GM23248 (cell line): ENCODE measurements at regions not wholly inside any gene's neighbourhood (a gene's known extent, or its start where the extent isn't known, plus 50 kb on each side); places are given as distances from the start of the nearest gene placed in this dataset.
"Not testable (repeated sequence)": the region's sequence is repeated elsewhere in the genome, so short reads cannot be mapped to it uniquely, and the experiment has no call there.

Source experiments
- DNase-seq: peaks from one replicate; pipeline ENCODE4 v3.0.0-alpha.2; 2015
- H2AFZ ChIP-seq: fragments of 200-600 bp; sonication (generic); 2 replicates; pipeline ENCODE4 v1.6.1; 2016; ENCODE audit warnings: antibody characterized with exemption
- H3F3A ChIP-seq: fragments of 200-600 bp; sonication (generic); 2 replicates; pipeline ENCODE4 v1.6.1; 2016; ENCODE audit warnings: mild to moderate bottlenecking, antibody characterized with exemption, mixed run types; ENCODE audit not compliant: insufficient read depth
- H3K27ac ChIP-seq: fragments of 200-600 bp; sonication (generic); 2 replicates; pipeline ENCODE4 v1.5.1; 2016; ENCODE audit warnings: mild to moderate bottlenecking
- H3K27me3 ChIP-seq: fragments of 200-600 bp; sonication (generic); replicated peaks from 2 replicates; pipeline ENCODE4 v1.6.1; 2016; ENCODE audit warnings: mild to moderate bottlenecking; ENCODE audit not compliant: insufficient read depth
- H3K36me3 ChIP-seq: fragments of 200-600 bp; sonication (generic); 2 replicates; pipeline ENCODE4 v1.6.1; 2016; ENCODE audit warnings: low read depth, mild to moderate bottlenecking
- H3K4me1 ChIP-seq: fragments of 200-600 bp; sonication (generic); 2 replicates; pipeline ENCODE4 v1.6.1; 2016; ENCODE audit warnings: mild to moderate bottlenecking; ENCODE audit not compliant: insufficient read depth
- H3K4me2 ChIP-seq: fragments of 200-600 bp; sonication (generic); one replicate; pipeline ENCODE4 v1.6.1; 2016; ENCODE audit warnings: mild to moderate bottlenecking; ENCODE audit not compliant: unreplicated experiment
- H3K4me3 ChIP-seq: fragments of 200-600 bp; sonication (generic); 2 replicates; pipeline ENCODE4 v1.5.1; 2016; ENCODE audit warnings: mild to moderate bottlenecking
- H3K79me2 ChIP-seq: fragments of 200-600 bp; sonication (generic); 2 replicates; pipeline ENCODE4 v1.6.1; 2016; ENCODE audit warnings: mild to moderate bottlenecking; ENCODE audit not compliant: insufficient read depth
- H3K9ac ChIP-seq: fragments of 200-600 bp; sonication (generic); 2 replicates; pipeline ENCODE4 v1.6.1; 2016; ENCODE audit warnings: mild to moderate bottlenecking
- H3K9me2 ChIP-seq: fragments of 200-600 bp; sonication (generic); 2 replicates; pipeline ENCODE4 v1.6.1; 2016; ENCODE audit warnings: mixed run types, mild to moderate bottlenecking, moderate library complexity; ENCODE audit not compliant: insufficient read depth
- H3K9me3 ChIP-seq: fragments of 200-600 bp; sonication (generic); one replicate; pipeline ENCODE4 v1.6.1; 2017; ENCODE audit warnings: low read depth
- H4K20me1 ChIP-seq: fragments of 200-600 bp; sonication (generic); 2 replicates; pipeline ENCODE4 v1.6.0; 2016; ENCODE audit not compliant: insufficient read depth
- EZH2 ChIP-seq: fragments of 200-600 bp; sonication (generic); IDR thresholded peaks from 2 replicates; pipeline ENCODE4 v1.6.1; 2018; ENCODE audit warnings: antibody characterized with exemption, mild to moderate bottlenecking; ENCODE audit not compliant: insufficient read depth, poor library complexity, severe bottlenecking
- EZH2phosphoT487 ChIP-seq: fragments of 200-600 bp; sonication (generic); IDR thresholded peaks from 2 replicates; pipeline ENCODE4 v1.6.1; 2018; ENCODE audit warnings: antibody characterized with exemption, moderate library complexity, mild to moderate bottlenecking, low read depth; ENCODE audit not compliant: insufficient read depth
- WGBS, 2 experiments: methylation state at CpG; one replicate each; pipeline ENCODE4 v1.1.6; 2015 to 2017; ENCODE audit warnings: low lambda C conversion rate in 2 of 2, low coverage in 1 of 2; ENCODE audit errors: missing lambda C conversion rate in 2 of 2; 5-methylcytosine and 5-hydroxymethylcytosine counted together
- in situ Hi-C: fragments of 300-500 bp; cut with MboI; formaldehyde crosslinking; loops from 2 replicates; pipeline ENCODE4 v1.15.0; 2020

DNA sequence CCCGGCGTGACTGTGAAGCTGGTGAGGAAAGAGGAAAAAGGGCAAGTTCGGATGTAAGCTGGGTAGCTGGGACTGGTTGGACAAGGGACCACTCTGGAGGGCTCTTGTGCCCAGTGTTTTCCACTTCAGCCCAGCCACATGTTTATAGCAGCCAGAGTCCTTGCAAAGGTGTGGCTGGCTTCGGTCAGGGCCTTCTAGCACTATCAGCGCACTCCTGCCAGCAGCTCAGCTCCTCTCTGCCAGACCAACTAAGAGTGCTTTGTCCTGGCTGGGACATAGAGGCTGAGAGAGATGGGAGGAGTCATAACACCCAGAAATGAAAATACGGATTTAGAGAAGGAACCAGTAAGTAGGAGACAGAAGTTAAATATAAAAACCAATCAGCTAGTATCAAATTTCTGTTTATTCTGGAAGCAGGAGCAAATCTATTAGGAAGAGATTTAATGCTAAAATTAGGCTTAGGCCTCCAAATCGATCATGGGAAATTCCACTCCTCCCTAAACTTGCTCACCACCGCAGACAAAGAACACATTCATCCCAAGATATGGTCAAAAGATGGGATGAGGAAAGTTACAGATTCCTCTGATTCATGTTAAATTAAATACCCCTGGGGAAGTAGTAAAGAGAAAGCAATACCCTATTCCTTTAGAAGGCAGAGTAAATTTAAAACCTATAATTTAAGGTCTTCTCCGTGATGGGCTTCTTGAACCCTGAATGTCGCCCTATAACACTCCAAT lies 135.0 kb downstream of the RALA start:
- no peaks in the 10 kb centered on the region for H3K9me3 ChIP-seq
- H3K4me2 ChIP-seq, result no peak overlapping the region
- H3K4me3 ChIP-seq, result no peak overlapping the region
- in situ Hi-C loops, result no loop called here
- DNase-seq, result no peak
- no peak overlapping the region for H2AFZ ChIP-seq
- no peak overlapping the region for H3K27ac ChIP-seq
- no peak overlapping the region for H3K9ac ChIP-seq
- peaks cover 14% of the 10 kb centered on the region for H3K4me1 ChIP-seq
- H3K9me2 ChIP-seq, result no peaks in the 10 kb centered on the region
- no peaks in the 10 kb centered on the region for H3K36me3 ChIP-seq
- no peaks in the 10 kb centered on the region for H3K79me2 ChIP-seq
- 57 to 59% methylated on average over 10 of the region's 10 CpGs for WGBS, 2 experiments
- peaks cover 16% of the 10 kb centered on the region; the same call in 1 of the 2 replicates for H3F3A ChIP-seq
- no peaks in the 10 kb centered on the region for H3K27me3 ChIP-seq
- TF ChIP-seq EZH2phosphoT487, result no peak
- TF ChIP-seq EZH2, result no peak
- H4K20me1 ChIP-seq, result no peaks in the 10 kb centered on the region

DNA sequence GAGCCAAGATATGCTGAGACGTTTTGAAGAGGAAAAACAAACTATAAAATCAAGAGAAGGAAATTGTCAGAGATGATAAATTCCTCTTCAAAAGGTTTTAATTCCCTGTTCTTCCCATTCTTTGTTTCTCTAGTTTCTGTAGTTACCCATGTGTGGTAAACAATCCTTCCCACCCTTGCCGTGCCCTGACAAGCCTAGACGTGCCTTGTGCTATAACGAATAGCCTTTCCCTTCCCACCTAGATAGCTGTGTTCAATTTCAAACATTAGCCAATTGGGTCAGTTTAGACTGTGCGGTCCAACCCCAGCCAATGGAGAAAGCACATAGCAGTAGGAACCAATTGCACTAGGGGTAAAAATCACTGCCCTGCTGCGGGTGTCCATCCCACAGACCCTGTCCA lies 138.1 kb downstream of the RALA start:
- H3K9ac ChIP-seq, result no peak overlapping the region
- H3F3A ChIP-seq, result no peaks in the 10 kb centered on the region
- H3K4me1 ChIP-seq, result no peaks in the 10 kb centered on the region; the same call in 1 of the 2 replicates
- no peaks in the 10 kb centered on the region for H3K9me2 ChIP-seq
- WGBS, 2 experiments, result 75 to 81% methylated on average over 6 of the region's 6 CpGs
- H3K36me3 ChIP-seq, result no peaks in the 10 kb centered on the region
- H3K9me3 ChIP-seq, result no peaks in the 10 kb centered on the region
- no peak overlapping the region for H2AFZ ChIP-seq
- no peak overlapping the region for H3K27ac ChIP-seq
- TF ChIP-seq EZH2phosphoT487 (no peak), EZH2 (no peak)
- no peak overlapping the region for H3K4me3 ChIP-seq
- DNase-seq, result no peak
- no peaks in the 10 kb centered on the region for H3K79me2 ChIP-seq
- H4K20me1 ChIP-seq, result no peaks in the 10 kb centered on the region
- no peaks in the 10 kb centered on the region for H3K27me3 ChIP-seq
- no peak overlapping the region for H3K4me2 ChIP-seq
- in situ Hi-C loops, result no loop called here

DNA sequence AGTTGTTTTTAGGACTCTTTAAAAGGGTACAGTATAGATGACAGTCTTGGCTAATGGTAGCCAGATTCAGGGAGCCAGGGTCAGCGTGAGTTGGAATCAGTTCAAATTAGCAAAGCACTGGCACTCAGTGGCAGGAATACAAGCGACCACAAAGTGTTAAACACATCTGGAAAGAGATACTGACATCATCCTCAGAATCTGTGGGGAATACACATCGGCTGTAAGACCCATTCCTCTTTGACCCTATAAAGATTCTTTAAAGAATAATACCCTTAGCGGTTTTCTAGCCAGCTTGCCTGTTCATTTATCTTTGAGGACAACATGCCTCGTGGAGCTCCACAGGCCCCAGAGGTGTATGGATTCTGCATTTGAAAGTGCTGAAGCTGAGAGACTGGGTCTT lies 139.1 kb downstream of the RALA start:
- H3K4me2 ChIP-seq, in situ Hi-C loops, H3K36me3 ChIP-seq, H3K27ac ChIP-seq, H2AFZ ChIP-seq, DNase-seq, H3F3A ChIP-seq, H3K9me3 ChIP-seq, H3K9me2 ChIP-seq, H3K79me2 ChIP-seq, H4K20me1 ChIP-seq, H3K4me1 ChIP-seq, H3K27me3 ChIP-seq, H3K4me3 ChIP-seq, H3K9ac ChIP-seq: not testable (repeated sequence)
- 44 to 50% methylated on average over 5 of the region's 5 CpGs for WGBS, 2 experiments

DNA sequence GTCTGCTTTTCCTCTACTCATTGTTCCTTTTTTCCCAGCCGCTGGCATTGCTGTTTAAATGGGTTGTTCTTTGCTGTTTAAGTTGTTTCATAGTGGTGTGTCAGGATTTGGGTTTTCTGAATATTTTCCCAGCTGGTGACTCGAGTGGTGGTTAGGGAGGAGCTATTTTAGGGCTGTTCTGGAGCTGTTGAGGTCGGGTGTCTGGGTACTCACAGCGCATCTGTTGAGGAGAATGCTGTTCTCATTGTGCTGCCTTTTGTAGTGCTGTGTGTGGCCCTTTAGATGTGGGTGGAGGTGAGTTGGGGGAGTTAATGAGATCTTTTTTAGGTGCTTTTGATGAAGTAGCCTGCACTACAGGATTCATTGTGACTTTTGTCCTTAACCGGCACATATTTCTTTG lies 139.5 kb downstream of the RALA start:
- H3K4me1 ChIP-seq, result not testable (repeated sequence)

DNA sequence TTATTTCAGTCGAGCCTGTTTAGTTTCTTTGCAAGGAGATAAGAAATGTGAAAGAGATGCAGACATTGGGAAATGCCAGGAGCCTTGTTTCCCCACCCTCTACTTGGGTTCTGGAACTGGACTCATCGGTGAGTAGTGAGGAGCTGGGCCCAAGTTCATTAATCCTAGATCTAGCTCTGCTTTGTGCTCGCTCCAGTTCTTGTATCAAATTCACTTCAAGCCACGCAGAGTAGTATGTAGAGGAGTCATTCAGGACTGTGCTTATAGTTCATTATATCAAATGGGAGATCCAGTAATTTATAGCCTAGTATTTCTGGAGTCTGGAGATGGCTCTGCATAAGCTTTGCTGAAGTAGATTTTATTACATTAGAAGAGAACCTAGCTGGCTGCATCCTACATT lies 142.5 kb downstream of the RALA start:
- H3K9ac ChIP-seq, H2AFZ ChIP-seq, H3K4me2 ChIP-seq, H3K4me1 ChIP-seq, H3K27ac ChIP-seq, H3K79me2 ChIP-seq, in situ Hi-C loops, H3K9me2 ChIP-seq, H3K27me3 ChIP-seq, H3K36me3 ChIP-seq, DNase-seq, H3K4me3 ChIP-seq, H3K9me3 ChIP-seq, H3F3A ChIP-seq, H4K20me1 ChIP-seq: not testable (repeated sequence)
- WGBS, 2 experiments, result 64 to 68% methylated on average over 4 of the region's 4 CpGs

More for the DNA sequence above, 139.5 kb downstream of the RALA start:
- H4K20me1 ChIP-seq, in situ Hi-C loops, H3K27ac ChIP-seq, H3K79me2 ChIP-seq, H3K9ac ChIP-seq, H3F3A ChIP-seq, H3K9me2 ChIP-seq, H3K36me3 ChIP-seq, H3K9me3 ChIP-seq, H3K4me3 ChIP-seq, H2AFZ ChIP-seq, H3K27me3 ChIP-seq, H3K4me2 ChIP-seq: not testable (repeated sequence)
- peak; percentile 41 for DNase-seq
- 51 to 60% methylated on average over 5 of the region's 5 CpGs for WGBS, 2 experiments

DNA sequence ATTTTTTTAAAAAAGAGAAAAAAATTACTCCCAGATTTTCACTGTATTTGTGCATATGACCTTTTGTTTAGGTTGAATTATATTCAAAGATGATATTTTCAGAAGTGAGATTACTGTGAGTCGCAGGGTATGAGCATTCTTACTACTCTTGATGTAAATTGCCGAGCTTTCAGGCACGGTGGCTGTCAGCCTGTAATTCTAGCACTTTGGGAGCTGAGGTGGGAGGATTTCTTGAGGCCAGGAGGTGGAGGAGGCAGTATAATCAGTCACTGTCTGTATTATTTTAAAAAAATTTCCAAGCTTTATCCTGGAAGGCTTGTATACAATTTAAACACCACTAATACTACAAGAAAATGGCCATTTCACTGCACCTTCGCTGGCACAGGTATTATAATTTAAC lies 145.1 kb downstream of the RALA start:
- H3K27ac ChIP-seq, H4K20me1 ChIP-seq, H3K4me1 ChIP-seq, DNase-seq, H3F3A ChIP-seq, H3K9me2 ChIP-seq, H2AFZ ChIP-seq, H3K9ac ChIP-seq, H3K79me2 ChIP-seq, H3K36me3 ChIP-seq, H3K9me3 ChIP-seq, H3K4me2 ChIP-seq, in situ Hi-C loops, H3K27me3 ChIP-seq, H3K4me3 ChIP-seq: not testable (repeated sequence)
- 86 to 91% methylated on average over 4 of the region's 4 CpGs for WGBS, 2 experiments

DNA sequence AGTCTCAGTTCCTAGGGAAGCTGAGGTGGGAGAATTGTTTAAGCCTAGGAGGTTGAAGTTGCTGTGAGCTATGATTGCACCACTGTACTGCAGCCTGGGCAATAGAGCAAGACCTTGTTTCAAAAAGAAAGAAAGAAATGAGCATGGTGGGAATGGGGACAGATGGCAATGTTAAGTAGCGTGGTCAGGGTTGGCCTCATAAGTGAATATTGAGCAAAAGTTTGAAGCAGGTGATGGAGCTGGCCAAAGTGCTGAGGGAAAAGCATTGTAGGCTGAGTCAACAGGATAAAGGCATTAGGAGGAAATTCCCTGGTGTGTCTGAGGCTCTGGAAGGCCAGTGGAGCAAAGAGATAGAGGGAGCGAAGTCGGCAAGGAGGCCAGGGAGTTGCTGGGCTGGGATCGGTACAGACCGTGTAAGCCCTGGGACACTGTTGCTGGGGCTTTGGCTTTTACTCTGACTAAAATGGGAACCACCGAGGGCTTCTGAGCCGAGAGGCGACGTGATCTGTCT lies 151.0 kb downstream of the RALA start:
- H3F3A ChIP-seq, H3K4me3 ChIP-seq, H3K79me2 ChIP-seq, in situ Hi-C loops, H4K20me1 ChIP-seq, H3K27me3 ChIP-seq, H3K9me3 ChIP-seq, H2AFZ ChIP-seq, H3K4me2 ChIP-seq, DNase-seq, H3K27ac ChIP-seq, H3K36me3 ChIP-seq, H3K9me2 ChIP-seq, H3K4me1 ChIP-seq, H3K9ac ChIP-seq: not testable (repeated sequence)
- WGBS, 2 experiments, result 97% methylated on average over 9 of the region's 9 CpGs
